Panc1 (cell line): ENCODE measurements at regions not wholly inside any gene's neighbourhood (a gene's known extent, or its start where the extent isn't known, plus 50 kb on each side); places are given as distances from the start of the nearest gene placed in this dataset.

Experiments
- ATAC-seq: fragments of 200-7000 bp; cut with Tn5 transposase; 2 replicates; pipeline ENCODE4 v1.9.1; 2020; ENCODE audit warnings: mild to moderate bottlenecking, moderate library complexity
- BruUV-seq: library from RNA; stranded (reverse); fragments of 400-500 nt; replicated peaks from 2 replicates; lab custom pipeline; 2021; lab: Mats Ljungman, UMichigan
- CTCF ChIA-PET: fragments of 300-600 bp; sonication (Branson Sonifier 250); formaldehyde crosslinking; loops from one replicate; lab custom pipeline; 2022; ENCODE audit warnings: antibody characterized with exemption; lab: Charles Lee
- POLR2A ChIA-PET: fragments of 300-600 bp; sonication (Branson Sonifier 250); formaldehyde crosslinking; loops from one replicate; lab custom pipeline; 2022; ENCODE audit warnings: antibody characterized with exemption; lab: Charles Lee
- DNase-seq: peaks from one replicate; pipeline ENCODE4 v3.0.0-alpha.2; 2010; ENCODE audit warnings: low read depth, low spot score
- H3K27ac ChIP-seq: 2 replicates; pipeline ENCODE4 v1.5.1; 2011; ENCODE audit warnings: mild to moderate bottlenecking, low read length, inconsistent platforms
- H3K27me3 ChIP-seq: fragments of 200-500 bp; sonication (Bioruptor generic); 2 replicates; pipeline ENCODE4 v1.6.0; 2014; ENCODE audit warnings: low read length, inconsistent platforms; ENCODE audit not compliant: control insufficient read depth, insufficient read depth
- H3K36me3 ChIP-seq: fragments of 200-500 bp; sonication (Bioruptor generic); 2 replicates; pipeline ENCODE4 v1.5.1; 2014; ENCODE audit warnings: inconsistent platforms, mild to moderate bottlenecking, low read length, moderate library complexity; ENCODE audit not compliant: control insufficient read depth, insufficient read depth
- H3K4me1 ChIP-seq: 2 replicates; pipeline ENCODE4 v1.5.1; 2011; ENCODE audit warnings: inconsistent platforms, mild to moderate bottlenecking, low read length, moderate library complexity; ENCODE audit not compliant: control insufficient read depth, insufficient read depth
- H3K4me3 ChIP-seq, 2 experiments: 2 replicates each; pipeline ENCODE4 v1.5.1; 2011 to 2012; ENCODE audit warnings: low read depth in 2 of 2, low read length in 2 of 2, mild to moderate bottlenecking in 2 of 2, inconsistent platforms in 1 of 2, moderate library complexity in 1 of 2
- H3K9me3 ChIP-seq: fragments of 200-500 bp; sonication (Bioruptor generic); 2 replicates; pipeline ENCODE4 v1.5.1; 2014; ENCODE audit warnings: low read depth, mild to moderate bottlenecking, inconsistent platforms, low read length, moderate library complexity; ENCODE audit not compliant: control insufficient read depth, insufficient read depth
- CTCF ChIP-seq: fragments of 450-650 bp; IDR thresholded peaks from 2 replicates; pipeline ENCODE4 v1.5.1; 2017; ENCODE audit warnings: mild to moderate bottlenecking
- POLR2AphosphoS5 ChIP-seq: IDR thresholded peaks from 2 replicates; pipeline ENCODE4 v1.6.1; 2012; ENCODE audit warnings: mild to moderate bottlenecking, low read depth, low read length, moderate library complexity
- REST ChIP-seq, 2 experiments: IDR thresholded peaks; 2 replicates each; pipeline ENCODE4 v1.6.1; 2011 to 2012; ENCODE audit warnings: low read depth in 2 of 2, control low read depth in 1 of 2, low read length in 1 of 2, mild to moderate bottlenecking in 1 of 2, moderate library complexity in 1 of 2; ENCODE audit not compliant: insufficient read depth in 1 of 2
- SIN3A ChIP-seq: IDR thresholded peaks from 2 replicates; pipeline ENCODE4 v1.6.1; 2012; ENCODE audit warnings: low read depth, mild to moderate bottlenecking, low read length, moderate library complexity, borderline replicate concordance; ENCODE audit not compliant: insufficient read depth
- TCF7L2 ChIP-seq: IDR thresholded peaks from 2 replicates; pipeline ENCODE4 v1.6.1; 2011; ENCODE audit warnings: mild to moderate bottlenecking, low read depth, low read length, inconsistent platforms
- in situ Hi-C: cut with HindIII; loops from 2 replicates; pipeline ENCODE4 v1.10.0; 2016; ENCODE audit warnings: low sequenced_read_pairs, low pct_unique_long_range_greater_than_20kb
- intact Hi-C: fragments of 100-400 bp; cut with micrococcal nuclease; formaldehyde crosslinking; loops from one replicate; pipeline ENCODE4 v1.10.0; 2022; ENCODE audit not compliant: unreplicated experiment

GRCh38 chr7:159231017-159231416, 86.3 kb upstream of the VIPR2 start:
- ATAC-seq (no peak), DNase-seq (no peak)
- Histone ChIP-seq H3K4me1 (no peaks in the 10 kb centered on the region), H3K27ac (no peak overlapping the region), H3K4me3 (no peak overlapping the region), H3K27me3 (no peaks in the 10 kb centered on the region), H3K36me3 (no peaks in the 10 kb centered on the region), H3K9me3 (no peaks in the 10 kb centered on the region)
- intact Hi-C loops: no loop called here
- no TSS peak for BruUV-seq
- TF ChIP-seq SIN3A (no peak), TCF7L2 (no peak), POLR2AphosphoS5 (no peak), CTCF (no peak), REST (IDR thresholded peaks at IDR 0.05; ENCODE audit: insufficient read depth in 1 of 2, low read depth in 2 of 2, low read length in 1 of 2) (no peak)
- ChIA-PET CTCF (no interaction called here), POLR2A (no interaction called here)
- in situ Hi-C loops: no loop called here

- no TSS peak for BruUV-seq
- no peaks in the 10 kb centered on the region; the same call in 1 of the 2 replicates for H3K27me3 ChIP-seq
- DNase-seq (no peak), ATAC-seq (no peak)
- no peaks in the 10 kb centered on the region for H3K9me3 ChIP-seq
- TF ChIP-seq REST (IDR thresholded peaks at IDR 0.05; ENCODE audit: insufficient read depth in 1 of 2, low read depth in 2 of 2, low read length in 1 of 2) (no peak), POLR2AphosphoS5 (no peak), SIN3A (no peak), CTCF (no peak), TCF7L2 (no peak)
- no peaks in the 10 kb centered on the region for H3K36me3 ChIP-seq
- intact Hi-C loops: no loop called here
- H3K27ac ChIP-seq: no peak overlapping the region
- POLR2A ChIA-PET: no interaction called here
- H3K4me3 ChIP-seq: no peak overlapping the region
- H3K4me1 ChIP-seq: no peaks in the 10 kb centered on the region
- in situ Hi-C loops: no loop called here
- CTCF ChIA-PET: no interaction called here
Measured at GRCh38 chr7:159229683-159230475, 85.2 kb upstream of the VIPR2 start.
